Loucy (cell line): ENCODE measurements at regions not wholly inside any gene's neighbourhood (a gene's known extent, or its start where the extent isn't known, plus 50 kb on each side); places are given as distances from the start of the nearest gene placed in this dataset.

Source experiments
- H2AFZ ChIP-seq: fragments of 200-600 bp; sonication (generic); 2 replicates; pipeline ENCODE4 v1.6.0; 2016; ENCODE audit warnings: antibody characterized with exemption, mild to moderate bottlenecking, low read length, moderate library complexity
- H3F3A ChIP-seq: fragments of 200-600 bp; 2 replicates; pipeline ENCODE4 v1.6.0; 2016; ENCODE audit warnings: antibody characterized with exemption, low read depth, mild to moderate bottlenecking
- H3K27me3 ChIP-seq: fragments of 200-600 bp; sonication (generic); 2 replicates; pipeline ENCODE4 v1.6.1; 2014; ENCODE audit warnings: low read length, mild to moderate bottlenecking; ENCODE audit not compliant: insufficient read depth, poor library complexity, severe bottlenecking
- H3K36me3 ChIP-seq: fragments of 200-600 bp; sonication (generic); 2 replicates; pipeline ENCODE4 v1.6.1; 2016; ENCODE audit warnings: low read length; ENCODE audit not compliant: insufficient read depth
- H3K4me1 ChIP-seq: fragments of 200-600 bp; sonication (generic); 2 replicates; pipeline ENCODE4 v1.5.1; 2014; ENCODE audit warnings: low read length, mild to moderate bottlenecking; ENCODE audit not compliant: insufficient read depth, poor library complexity, severe bottlenecking
- H3K4me2 ChIP-seq: fragments of 200-600 bp; sonication (generic); 2 replicates; pipeline ENCODE4 v1.6.0; 2014; ENCODE audit warnings: antibody characterized with exemption, low read length, low read depth, mild to moderate bottlenecking; ENCODE audit not compliant: poor library complexity, severe bottlenecking
- H3K4me3 ChIP-seq: fragments of 200-600 bp; sonication (generic); 2 replicates; pipeline ENCODE4 v1.5.1; 2014; ENCODE audit warnings: low read length, mild to moderate bottlenecking, mixed read lengths; ENCODE audit not compliant: poor library complexity, severe bottlenecking
- H3K79me2 ChIP-seq: fragments of 200-600 bp; sonication (generic); 2 replicates; pipeline ENCODE4 v1.6.1; 2014; ENCODE audit warnings: low read length; ENCODE audit not compliant: insufficient read depth
- H3K9ac ChIP-seq: fragments of 200-600 bp; sonication (generic); 2 replicates; pipeline ENCODE4 v1.6.0; 2014; ENCODE audit warnings: mild to moderate bottlenecking, low read depth, low read length, moderate library complexity; ENCODE audit not compliant: poor library complexity, severe bottlenecking
- H3K9me2 ChIP-seq: fragments of 200-600 bp; sonication (generic); replicated peaks from 2 replicates; pipeline ENCODE4 v1.6.1; 2016; ENCODE audit warnings: low read depth, low read length, mixed read lengths
- H3K9me3 ChIP-seq: fragments of 200-600 bp; sonication (generic); 2 replicates; pipeline ENCODE4 v1.6.1; 2014; ENCODE audit warnings: mild to moderate bottlenecking, antibody characterized with exemption, low read length, low read depth; ENCODE audit not compliant: insufficient read depth
- H4K20me1 ChIP-seq: fragments of 200-600 bp; sonication (generic); 2 replicates; pipeline ENCODE4 v1.6.0; 2014; ENCODE audit warnings: antibody characterized with exemption, low read length, mild to moderate bottlenecking; ENCODE audit not compliant: insufficient read depth, poor library complexity, severe bottlenecking
- EZH2phosphoT487 ChIP-seq: fragments of 200-600 bp; IDR thresholded peaks from 2 replicates; pipeline ENCODE4 v1.6.1; 2018; ENCODE audit warnings: antibody characterized with exemption, mild to moderate bottlenecking, moderate library complexity, borderline replicate concordance
- TF ChIP-seq, protein P1 (sequence below): fragments of 200-600 bp; sonication (generic); conservative IDR thresholded peaks from 2 replicates; pipeline ENCODE4 v1.5.1; 2014; ENCODE audit warnings: mild to moderate bottlenecking, antibody characterized with exemption, low read length

DNA sequence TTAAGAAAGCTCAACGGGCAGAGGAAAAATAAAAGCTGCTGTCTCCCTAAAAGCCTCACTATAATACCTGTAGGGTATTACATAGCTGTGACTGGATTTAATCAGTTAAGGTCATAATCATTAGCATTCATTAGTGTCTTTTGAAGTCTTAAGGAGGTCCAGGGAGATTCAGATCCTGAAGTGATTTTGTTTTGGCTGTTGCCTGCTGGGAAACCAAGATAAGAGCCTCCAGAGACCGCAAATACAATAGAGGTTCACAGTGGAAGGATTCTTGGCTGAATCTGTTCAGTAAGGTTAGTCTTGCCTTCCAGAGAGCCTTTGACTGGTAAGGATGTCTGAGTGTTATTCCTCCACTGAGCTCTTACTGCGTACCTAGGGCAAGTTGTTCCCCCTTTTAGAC, 54.0 kb upstream of the TNFRSF19 start:
- Histone ChIP-seq H3K4me3 (no peak overlapping the region), H4K20me1 (no peaks in the 10 kb centered on the region), H3K36me3 (no peaks in the 10 kb centered on the region), H3F3A (no peaks in the 10 kb centered on the region), H3K9me2 (no peaks in the 10 kb centered on the region), H2AFZ (no peak overlapping the region), H3K79me2 (no peaks in the 10 kb centered on the region), H3K9ac (no peak overlapping the region), H3K4me2 (no peak overlapping the region), H3K27me3 (no peaks in the 10 kb centered on the region), H3K9me3 (no peaks in the 10 kb centered on the region), H3K4me1 (no peaks in the 10 kb centered on the region)
- TF ChIP-seq EZH2phosphoT487, result no peak
- TF ChIP-seq, protein P1, sequence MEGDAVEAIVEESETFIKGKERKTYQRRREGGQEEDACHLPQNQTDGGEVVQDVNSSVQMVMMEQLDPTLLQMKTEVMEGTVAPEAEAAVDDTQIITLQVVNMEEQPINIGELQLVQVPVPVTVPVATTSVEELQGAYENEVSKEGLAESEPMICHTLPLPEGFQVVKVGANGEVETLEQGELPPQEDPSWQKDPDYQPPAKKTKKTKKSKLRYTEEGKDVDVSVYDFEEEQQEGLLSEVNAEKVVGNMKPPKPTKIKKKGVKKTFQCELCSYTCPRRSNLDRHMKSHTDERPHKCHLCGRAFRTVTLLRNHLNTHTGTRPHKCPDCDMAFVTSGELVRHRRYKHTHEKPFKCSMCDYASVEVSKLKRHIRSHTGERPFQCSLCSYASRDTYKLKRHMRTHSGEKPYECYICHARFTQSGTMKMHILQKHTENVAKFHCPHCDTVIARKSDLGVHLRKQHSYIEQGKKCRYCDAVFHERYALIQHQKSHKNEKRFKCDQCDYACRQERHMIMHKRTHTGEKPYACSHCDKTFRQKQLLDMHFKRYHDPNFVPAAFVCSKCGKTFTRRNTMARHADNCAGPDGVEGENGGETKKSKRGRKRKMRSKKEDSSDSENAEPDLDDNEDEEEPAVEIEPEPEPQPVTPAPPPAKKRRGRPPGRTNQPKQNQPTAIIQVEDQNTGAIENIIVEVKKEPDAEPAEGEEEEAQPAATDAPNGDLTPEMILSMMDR, result no peak

DNA sequence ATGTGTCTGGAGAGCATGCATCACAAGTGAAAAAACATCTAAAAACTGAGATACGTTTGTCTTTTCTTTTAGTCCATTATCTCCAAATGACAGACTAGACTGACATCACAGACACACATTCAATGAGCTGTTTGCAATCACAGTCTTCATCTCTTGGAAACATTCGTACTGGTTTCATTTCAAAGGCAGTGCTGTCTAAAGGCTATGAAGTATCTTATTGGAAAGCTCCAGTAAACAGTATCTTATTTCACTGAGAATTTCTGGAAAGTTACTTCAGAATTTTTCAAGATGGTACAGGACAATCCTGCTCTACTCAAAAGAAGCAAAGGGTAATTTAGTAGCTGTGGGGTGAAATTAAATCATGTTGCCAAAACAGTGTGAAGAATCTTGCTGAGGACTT, 53.5 kb upstream of the TNFRSF19 start:
- TF ChIP-seq, protein P1, result no peak
- TF ChIP-seq EZH2phosphoT487, result no peak
- H3K27me3 ChIP-seq, result no peaks in the 10 kb centered on the region
- no peak overlapping the region for H2AFZ ChIP-seq
- H4K20me1 ChIP-seq, result no peaks in the 10 kb centered on the region
- H3K4me3 ChIP-seq, result no peak overlapping the region
- no peak overlapping the region for H3K4me2 ChIP-seq
- H3K4me1 ChIP-seq, result no peaks in the 10 kb centered on the region
- H3K9me3 ChIP-seq, result no peaks in the 10 kb centered on the region
- H3K9me2 ChIP-seq, result no peaks in the 10 kb centered on the region
- no peaks in the 10 kb centered on the region for H3F3A ChIP-seq
- no peak overlapping the region for H3K9ac ChIP-seq
- H3K36me3 ChIP-seq, result no peaks in the 10 kb centered on the region
- H3K79me2 ChIP-seq, result no peaks in the 10 kb centered on the region

DNA sequence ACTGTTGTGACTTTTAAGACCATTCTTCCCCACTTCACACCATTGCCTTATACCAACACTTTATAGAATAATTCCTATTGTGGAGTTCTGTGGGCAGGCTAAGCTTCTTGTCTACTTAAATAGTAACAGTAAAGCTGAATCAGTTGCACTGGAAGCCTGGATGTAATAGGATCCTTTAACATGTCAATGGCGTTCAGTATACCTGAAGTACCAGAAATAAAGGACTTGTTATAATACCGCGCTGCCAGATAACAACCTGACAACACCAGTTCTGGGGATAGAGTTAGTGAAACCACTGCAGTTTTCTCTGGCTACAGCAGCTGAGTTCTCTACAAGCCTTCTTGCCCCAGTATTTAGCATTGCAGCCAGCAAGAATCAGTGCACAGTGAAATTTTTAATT, 52.0 kb upstream of the TNFRSF19 start:
- TF ChIP-seq EZH2phosphoT487, result no peak
- TF ChIP-seq, protein P1, result no peak
- H3K4me3 ChIP-seq, result no peak overlapping the region
- no peaks in the 10 kb centered on the region for H3K9me2 ChIP-seq
- no peaks in the 10 kb centered on the region for H3K27me3 ChIP-seq
- no peaks in the 10 kb centered on the region for H3K4me1 ChIP-seq
- no peak overlapping the region for H2AFZ ChIP-seq
- no peaks in the 10 kb centered on the region for H3K36me3 ChIP-seq
- no peaks in the 10 kb centered on the region for H3K9me3 ChIP-seq
- H3K9ac ChIP-seq, result no peak overlapping the region
- H3K79me2 ChIP-seq, result no peaks in the 10 kb centered on the region
- no peaks in the 10 kb centered on the region for H4K20me1 ChIP-seq
- no peak overlapping the region for H3K4me2 ChIP-seq
- no peaks in the 10 kb centered on the region for H3F3A ChIP-seq
